ENCODE measurements at regions not wholly inside any gene's neighbourhood (a gene's known extent, or its start where the extent isn't known, plus 50 kb on each side); places are given as distances from the start of the nearest gene placed in this dataset.

- TF ChIP-seq CTCF (IDR thresholded peaks at IDR 0.05) (no peak), POLR2A (IDR thresholded peaks at IDR 0.05) (no peak), POLR2AphosphoS5 (IDR thresholded peaks at IDR 0.05) (no peak)
Observed at GRCh38 chr1:47585141-47585902, 147.5 kb downstream of the FOXD2 start.

Measured in sigmoid colon (tissue), 4 donors.